Common myeloid progenitor, CD34-positive (primary cell): ENCODE measurements at regions not wholly inside any gene's neighbourhood (a gene's known extent, or its start where the extent isn't known, plus 50 kb on each side); places are given as distances from the start of the nearest gene placed in this dataset.

ENCODE experiments used
- CTCF ChIA-PET: fragments of 350-600 bp; sonication (Branson Sonifier 250); formaldehyde crosslinking; loops from one replicate; lab custom pipeline; 2021; ENCODE audit warnings: antibody characterized with exemption; lab: Charles Lee
- POLR2A ChIA-PET: fragments of 350-600 bp; sonication (Branson Sonifier 250); formaldehyde crosslinking; loops from one replicate; lab custom pipeline; 2021; ENCODE audit warnings: antibody characterized with exemption; lab: Charles Lee
- DNase-seq, 3 donors: peaks; one replicate each; pipeline versions ENCODE4 v3.0.0 to v3.0.0-alpha.2; 2013
- H3K27ac ChIP-seq, 2 experiments: 1 replicate in 1 of 2; 2 replicates in 1 of 2; pipeline ENCODE4 v1.7.0; 2013; ENCODE audit warnings: inconsistent platforms in 2 of 2, low read length in 2 of 2, mild to moderate bottlenecking in 2 of 2, low read depth in 1 of 2, moderate library complexity in 1 of 2; ENCODE audit not compliant: severe bottlenecking in 2 of 2, insufficient read depth in 1 of 2, poor library complexity in 1 of 2
- H3K27me3 ChIP-seq, 5 experiments: replicated peaks in 2 of 5; 1 replicate in 3 of 5; 2 replicates in 2 of 5; pipeline versions ENCODE4 v1.6.1 to v1.7.0; 2013; ENCODE audit warnings: low read length in 4 of 5, mild to moderate bottlenecking in 2 of 5, moderate library complexity in 2 of 5, inconsistent platforms in 1 of 5; ENCODE audit not compliant: insufficient read depth in 5 of 5, control insufficient read depth in 4 of 5
- H3K36me3 ChIP-seq, 4 experiments: 1 replicate in 2 of 4; 2 replicates in 2 of 4; pipeline versions ENCODE4 v1.6.1 to v1.7.0; 2013; ENCODE audit warnings: low read length in 3 of 4, control low read depth in 1 of 4, mild to moderate bottlenecking in 1 of 4; ENCODE audit not compliant: control insufficient read depth in 4 of 4, insufficient read depth in 4 of 4
- H3K4me1 ChIP-seq, 4 experiments: 1 replicate in 3 of 4; 2 replicates in 1 of 4; pipeline versions ENCODE4 v1.6.1 to v1.7.1; 2013; ENCODE audit warnings: low read length in 3 of 4, mild to moderate bottlenecking in 3 of 4, control low read depth in 1 of 4, inconsistent platforms in 1 of 4, moderate library complexity in 1 of 4; ENCODE audit not compliant: control insufficient read depth in 4 of 4, insufficient read depth in 4 of 4; ENCODE audit errors: control extremely low read depth in 1 of 4
- H3K4me3 ChIP-seq, 7 experiments: 1 replicate in 4 of 7; 2 replicates in 3 of 7; pipeline versions ENCODE4 v1.5.1 to v1.7.0; 2013; ENCODE audit warnings: mild to moderate bottlenecking in 7 of 7, low read length in 6 of 7, moderate library complexity in 6 of 7, inconsistent platforms in 2 of 7, low read depth in 2 of 7, control low read depth in 1 of 7; ENCODE audit not compliant: insufficient read depth in 4 of 7, control insufficient read depth in 1 of 7; ENCODE audit errors: extremely low read depth in 1 of 7
- H3K9me3 ChIP-seq, 5 experiments: 1 replicate in 4 of 5; 2 replicates in 1 of 5; pipeline versions ENCODE4 v1.6.1 to v1.7.1; 2013; ENCODE audit warnings: low read length in 4 of 5, mild to moderate bottlenecking in 2 of 5, inconsistent platforms in 1 of 5, low read depth in 1 of 5, moderate library complexity in 1 of 5; ENCODE audit not compliant: control insufficient read depth in 4 of 5, insufficient read depth in 2 of 5; ENCODE audit errors: control extremely low read depth in 1 of 5
- WGBS: methylation state at CpG from one replicate; pipeline ENCODE4 v1.1.5; 2013; ENCODE audit not compliant: insufficient coverage; 5-methylcytosine and 5-hydroxymethylcytosine counted together

GRCh38 chrX:30065226-30065625 lies 150.1 kb upstream of the MAGEB2 start:
- Histone ChIP-seq H3K27me3 (no peaks in the 10 kb centered on the region), H3K4me1 (no peaks in the 10 kb centered on the region), H3K36me3 (no peaks in the 10 kb centered on the region), H3K4me3 (no peak overlapping the region), H3K9me3 (no peaks in the 10 kb centered on the region), H3K27ac (no peak overlapping the region)
- POLR2A ChIA-PET, result no interaction called here
- DNase-seq, result no peak
- WGBS, result no CpG with 5 or more reads among the region's 2 CpGs
- CTCF ChIA-PET, result no interaction called here

GRCh38 chrX:30067677-30068076 lies 147.7 kb upstream of the MAGEB2 start:
- Histone ChIP-seq H3K27ac (no peak overlapping the region), H3K4me3 (no peak overlapping the region), H3K4me1 (no peaks in the 10 kb centered on the region), H3K27me3 (no peaks in the 10 kb centered on the region), H3K9me3 (no peaks in the 10 kb centered on the region), H3K36me3 (no peaks in the 10 kb centered on the region)
- 72% methylated on average over 2 of the region's 4 CpGs for WGBS
- ChIA-PET CTCF (no interaction called here), POLR2A (no interaction called here)
- no peak for DNase-seq

- POLR2A ChIA-PET, result no interaction called here
- Histone ChIP-seq H3K4me1 (no peaks in the 10 kb centered on the region), H3K27me3 (no peaks in the 10 kb centered on the region), H3K36me3 (no peaks in the 10 kb centered on the region), H3K4me3 (no peak overlapping the region), H3K9me3 (no peaks in the 10 kb centered on the region), H3K27ac (no peak overlapping the region)
- WGBS, result no CpG with 5 or more reads among the region's 1 CpG
- no peak for DNase-seq
- CTCF ChIA-PET, result no interaction called here
Observed at GRCh38 chrX:30085571-30085970, 129.8 kb upstream of the MAGEB2 start.

- Histone ChIP-seq H3K36me3 (no peaks in the 10 kb centered on the region), H3K9me3 (no peaks in the 10 kb centered on the region), H3K4me3 (no peak overlapping the region), H3K27me3 (peaks cover 0 to 3% (median 0%) of the 10 kb centered on the region in 5 experiments), H3K27ac (no peak overlapping the region), H3K4me1 (no peaks in the 10 kb centered on the region)
- DNase-seq, result no peak
- 100% methylated on average over 1 of the region's 2 CpGs for WGBS
- POLR2A ChIA-PET, result no interaction called here
- CTCF ChIA-PET, result no interaction called here
Observed at GRCh38 chrX:30111431-30111830, 103.9 kb upstream of the MAGEB2 start.

DNA sequence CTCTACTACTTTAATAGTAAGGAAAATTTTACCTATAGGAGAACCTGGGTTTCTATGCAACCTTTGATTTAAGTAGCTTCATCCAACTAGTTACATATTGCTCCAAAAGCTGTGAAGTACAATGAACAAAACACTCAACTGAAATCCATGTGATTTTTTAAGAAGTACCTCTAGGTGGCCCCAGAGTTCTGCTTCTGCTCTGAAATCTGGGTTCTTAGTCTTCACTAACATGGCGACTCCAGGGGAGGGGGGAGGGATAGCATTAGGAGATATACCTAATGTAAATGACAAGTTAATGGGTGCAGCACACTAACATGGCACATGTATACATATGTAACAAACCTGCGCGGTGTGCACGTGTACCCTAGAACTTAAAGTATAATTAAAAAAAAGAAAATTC lies 73.4 kb upstream of the MAGEB2 start:
- no CpG with 5 or more reads among the region's 4 CpGs for WGBS

GRCh38 chrX:30144221-30144620 lies 71.1 kb upstream of the MAGEB2 start:
- Histone ChIP-seq H3K4me3 (no peak overlapping the region), H3K9me3 (no peaks in the 10 kb centered on the region), H3K4me1 (no peaks in the 10 kb centered on the region), H3K27me3 (peaks cover 0 to 2% (median 0%) of the 10 kb centered on the region in 5 experiments), H3K27ac (no peak overlapping the region), H3K36me3 (no peaks in the 10 kb centered on the region)
- DNase-seq, result no peak
- POLR2A ChIA-PET, result no interaction called here
- CTCF ChIA-PET, result interaction anchor here (0.8 kb wide), 1 partner anchor 369 kb away, joined by 3 read pairs; no protein-coding TSS in a partner anchor

More for the DNA sequence above, 73.4 kb upstream of the MAGEB2 start:
- no peak overlapping the region for H3K27ac ChIP-seq
- no peaks in the 10 kb centered on the region for H3K4me1 ChIP-seq
- ChIA-PET POLR2A (no interaction called here), CTCF (interaction anchor here (0.7 to 2.4 kb wide), 4 partner anchors 83 to 1516 kb away, joined by 3 to 5 read pairs (median 4); no protein-coding TSS in a partner anchor)
- DNase-seq, result peak; percentile 50 to 78 (median 74)
- H3K36me3 ChIP-seq, result no peaks in the 10 kb centered on the region
- H3K9me3 ChIP-seq, result no peaks in the 10 kb centered on the region
- peaks cover 0 to 2% (median 0%) of the 10 kb centered on the region in 5 experiments for H3K27me3 ChIP-seq
- H3K4me3 ChIP-seq, result no peak overlapping the region

DNA sequence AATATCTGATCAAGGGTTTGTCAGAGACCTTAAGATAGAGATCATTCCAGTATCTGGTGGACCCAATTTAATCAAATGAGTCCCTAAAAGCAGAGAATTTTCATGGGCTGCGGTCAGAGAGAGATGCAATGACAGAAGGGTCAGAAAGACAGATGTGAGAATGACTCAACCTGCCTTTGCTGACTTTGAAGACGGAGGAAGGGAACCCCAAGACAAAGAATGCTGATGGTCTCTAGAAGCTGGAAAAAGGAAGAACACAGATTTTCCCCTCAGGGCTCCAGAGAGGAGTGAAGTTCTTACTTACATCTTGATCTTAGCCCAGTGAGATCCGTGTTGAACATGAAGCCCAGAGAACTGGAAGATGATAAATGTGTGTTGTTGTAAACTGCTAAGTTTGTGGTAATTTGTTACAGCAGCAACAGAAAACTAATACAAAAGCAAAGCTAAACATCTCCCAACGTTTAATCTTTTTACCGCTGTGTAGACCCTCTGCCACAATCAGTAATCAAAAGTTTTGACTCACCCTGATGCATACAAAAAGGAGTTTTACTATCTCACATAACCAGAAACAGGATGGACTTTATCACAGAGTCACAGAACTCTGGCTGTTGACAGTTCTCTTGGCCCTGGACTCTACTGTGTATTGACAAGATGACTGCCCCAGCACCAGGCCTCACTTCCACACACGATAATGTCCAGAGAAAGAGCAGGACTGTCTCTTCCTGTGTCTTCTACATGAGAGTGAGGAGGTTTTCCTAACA lies 70.2 kb upstream of the MAGEB2 start:
- ChIA-PET POLR2A (no interaction called here), CTCF (no interaction called here)
- H3K9me3 ChIP-seq, result no peaks in the 10 kb centered on the region
- no peak overlapping the region for H3K27ac ChIP-seq
- H3K36me3 ChIP-seq, result no peaks in the 10 kb centered on the region
- WGBS, result 86% methylated on average over 4 of the region's 6 CpGs
- H3K27me3 ChIP-seq, result peaks cover 0 to 2% (median 0%) of the 10 kb centered on the region in 5 experiments
- H3K4me1 ChIP-seq, result no peaks in the 10 kb centered on the region
- no peak overlapping the region for H3K4me3 ChIP-seq
- DNase-seq, result peak in 1 of 3 donors; percentile 8
